LNCaP clone FGC (cell line): ENCODE measurements at regions not wholly inside any gene's neighbourhood (a gene's known extent, or its start where the extent isn't known, plus 50 kb on each side); places are given as distances from the start of the nearest gene placed in this dataset.
"Not testable (repeated sequence)": the region's sequence is repeated elsewhere in the genome, so short reads cannot be mapped to it uniquely, and the experiment has no call there.

ENCODE experiments used
- DNase-seq: peaks from one replicate; pipeline ENCODE4 v3.0.0-alpha.2; 2011; ENCODE audit warnings: low read depth
- H3K4me3 ChIP-seq: 2 replicates; pipeline ENCODE4 v1.5.1; 2011; ENCODE audit warnings: mild to moderate bottlenecking, low read depth, low read length, control low read depth
- CTCF ChIP-seq: IDR thresholded peaks from 2 replicates; pipeline ENCODE4 v1.5.1; 2012; ENCODE audit warnings: mild to moderate bottlenecking; ENCODE audit not compliant: control insufficient read depth, insufficient read depth; ENCODE audit errors: extremely low read depth

- DNase-seq, result no peak
- no peak for TF ChIP-seq CTCF
- no peak overlapping the region for H3K4me3 ChIP-seq
Observed at GRCh38 chr4:1566838-1567518, 117.1 kb downstream of the FAM53A start.

GRCh38 chr4:1566301-1566837 is 117.7 kb downstream of the FAM53A start:
- H3K4me3 ChIP-seq, result not testable (repeated sequence)
- peak; percentile 23 for DNase-seq

GRCh38 chr4:1565598-1566295 is 118.4 kb downstream of the FAM53A start:
- H3K4me3 ChIP-seq, result no peak overlapping the region
- DNase-seq, result no peak
- TF ChIP-seq CTCF, result no peak

GRCh38 chr4:1564535-1565375 is 119.4 kb downstream of the FAM53A start:
- TF ChIP-seq CTCF, result no peak
- no peak for DNase-seq
- no peak overlapping the region for H3K4me3 ChIP-seq

GRCh38 chr4:1563768-1564485 is 120.2 kb downstream of the FAM53A start:
- no peak overlapping the region for H3K4me3 ChIP-seq
- DNase-seq, result no peak
- no peak for TF ChIP-seq CTCF

GRCh38 chr4:1563241-1563640 is 120.9 kb downstream of the FAM53A start:
- no peak for TF ChIP-seq CTCF
- no peak overlapping the region for H3K4me3 ChIP-seq
- DNase-seq, result no peak
